GM12864 (cell line): ENCODE measurements at regions not wholly inside any gene's neighbourhood (a gene's known extent, or its start where the extent isn't known, plus 50 kb on each side); places are given as distances from the start of the nearest gene placed in this dataset.

Experiments used
- DNase-seq: peaks from one replicate; pipeline ENCODE4 v3.0.0-alpha.2; 2011; ENCODE audit warnings: low read depth
- H3K4me3 ChIP-seq: 2 replicates; pipeline ENCODE4 v1.5.1; 2011; ENCODE audit warnings: mild to moderate bottlenecking, low read depth, low read length, control low read depth
- CTCF ChIP-seq: IDR thresholded peaks from 2 replicates; pipeline ENCODE4 v1.5.1; 2011; ENCODE audit warnings: low read depth, mild to moderate bottlenecking, moderate library complexity, low read length, control low read depth, inconsistent platforms; ENCODE audit errors: missing control alignments

GRCh38 chr9:30504502-30504905 is 1879.9 kb upstream of the ACO1 start:
- TF ChIP-seq CTCF = no peak

GRCh38 chr9:30505311-30505710 is 1879.1 kb upstream of the ACO1 start:
- no peak overlapping the region for H3K4me3 ChIP-seq

More at GRCh38 chr9:30504502-30504905, 1879.9 kb upstream of the ACO1 start:
- no peak for DNase-seq
- H3K4me3 ChIP-seq = no peak overlapping the region

GRCh38 chr9:30506749-30507148 is 1877.7 kb upstream of the ACO1 start:
- DNase-seq = no peak
- no peak for TF ChIP-seq CTCF

More at GRCh38 chr9:30505311-30505710, 1879.1 kb upstream of the ACO1 start:
- TF ChIP-seq CTCF = no peak
- DNase-seq = no peak

GRCh38 chr9:30507166-30507565 is 1877.3 kb upstream of the ACO1 start:
- no peak for TF ChIP-seq CTCF
- no peak overlapping the region for H3K4me3 ChIP-seq
- DNase-seq = no peak

More at GRCh38 chr9:30506749-30507148, 1877.7 kb upstream of the ACO1 start:
- no peak overlapping the region for H3K4me3 ChIP-seq

- TF ChIP-seq CTCF = no peak
- no peak for DNase-seq
- no peak overlapping the region for H3K4me3 ChIP-seq
These were observed 1872.8 kb upstream of the ACO1 start for GRCh38 chr9:30511666-30512065.

GRCh38 chr9:30519166-30519565 is 1865.3 kb upstream of the ACO1 start:
- no peak for TF ChIP-seq CTCF
- no peak for DNase-seq
- no peak overlapping the region for H3K4me3 ChIP-seq

- no peak for TF ChIP-seq CTCF
- H3K4me3 ChIP-seq = no peak overlapping the region
- no peak for DNase-seq
These were observed 1864.7 kb upstream of the ACO1 start for GRCh38 chr9:30519756-30520155.
